Transverse colon (tissue), 4 donors: ENCODE measurements at regions not wholly inside any gene's neighbourhood (a gene's known extent, or its start where the extent isn't known, plus 50 kb on each side); places are given as distances from the start of the nearest gene placed in this dataset.

Source experiments
- DNase-seq: peaks from one replicate; pipeline ENCODE4 v3.0.0-alpha.2; 2019
- H3K27ac ChIP-seq, 4 donors: fragments of 200-600 bp; sonication (generic); 2 replicates each; pipeline ENCODE4 v1.5.1; 2016 to 2018; ENCODE audit warnings: inconsistent platforms in 4 of 4
- H3K27me3 ChIP-seq: fragments of 200-600 bp; sonication (generic); 2 replicates; pipeline ENCODE4 v1.5.1; 2017; ENCODE audit warnings: inconsistent platforms
- H3K36me3 ChIP-seq, 4 donors: fragments of 200-600 bp; sonication (generic); 2 replicates each; pipeline ENCODE4 v1.5.1; 2017 to 2019; ENCODE audit warnings: inconsistent platforms in 4 of 4
- H3K4me1 ChIP-seq, 4 donors: fragments of 200-600 bp; sonication (generic); 2 replicates each; pipeline ENCODE4 v1.5.1; 2017 to 2020; ENCODE audit warnings: inconsistent platforms in 4 of 4
- H3K4me3 ChIP-seq, 4 donors: fragments of 200-600 bp; sonication (generic); 1 replicate in 1 of 4; 2 replicates in 3 of 4; pipeline versions ENCODE4 v1.5.1 to v1.6.1; 2017 to 2019; ENCODE audit warnings: inconsistent platforms in 4 of 4
- H3K9me3 ChIP-seq, 2 donors: fragments of 200-600 bp; sonication (generic); 2 replicates each; pipeline ENCODE4 v1.5.1; 2017 to 2019; ENCODE audit warnings: inconsistent platforms in 2 of 2
- EP300 ChIP-seq: sonication (generic); formaldehyde crosslinking; IDR thresholded peaks from one replicate; pipeline ENCODE4 v1.6.1; 2017; ENCODE audit warnings: antibody characterized with exemption, low read depth
- POLR2A ChIP-seq: fragments of 450-650 bp; IDR thresholded peaks from one replicate; pipeline ENCODE4 v1.6.1; 2016; ENCODE audit warnings: antibody characterized with exemption, mild to moderate bottlenecking, moderate library complexity
- POLR2AphosphoS5 ChIP-seq, 3 donors: sonication (generic); formaldehyde crosslinking; IDR thresholded peaks; one replicate each; pipeline ENCODE4 v1.6.1; 2016; ENCODE audit warnings: antibody characterized with exemption in 3 of 3
- WGBS, 2 donors: methylation state at CpG; one replicate each; pipeline ENCODE4 v1.1.5; 2018; ENCODE audit warnings: low coverage in 1 of 2; 5-methylcytosine and 5-hydroxymethylcytosine counted together
- in situ Hi-C, 4 donors: fragments of 200-750 bp; cut with MboI; loops; one replicate each; pipeline versions ENCODE4 v1.15.0 to v1.15.1; 2017; ENCODE audit warnings: low sequenced_read_pairs in 3 of 4, low pct_ligation_motif_present in 1 of 4, low pct_unique_long_range_greater_than_20kb in 1 of 4
- intact Hi-C: fragments of 100-400 bp; cut with DNase I; formaldehyde crosslinking; loops from one replicate; pipeline ENCODE4 v1.15.1; 2023; ENCODE audit warnings: low total_unique reads
- TF ChIP-seq, protein P1 (sequence below), 5 experiments: fragments of 200-600 bp in 3 of 5; fragments of 450-650 bp in 2 of 5; sonication (generic) in 3 of 5; IDR thresholded peaks; 1 replicate in 2 of 5; 2 replicates in 3 of 5; pipeline ENCODE4 v1.5.1; 2016 to 2017; ENCODE audit warnings: antibody characterized with exemption in 5 of 5, inconsistent platforms in 3 of 5, mild to moderate bottlenecking in 2 of 5, moderate library complexity in 1 of 5

DNA sequence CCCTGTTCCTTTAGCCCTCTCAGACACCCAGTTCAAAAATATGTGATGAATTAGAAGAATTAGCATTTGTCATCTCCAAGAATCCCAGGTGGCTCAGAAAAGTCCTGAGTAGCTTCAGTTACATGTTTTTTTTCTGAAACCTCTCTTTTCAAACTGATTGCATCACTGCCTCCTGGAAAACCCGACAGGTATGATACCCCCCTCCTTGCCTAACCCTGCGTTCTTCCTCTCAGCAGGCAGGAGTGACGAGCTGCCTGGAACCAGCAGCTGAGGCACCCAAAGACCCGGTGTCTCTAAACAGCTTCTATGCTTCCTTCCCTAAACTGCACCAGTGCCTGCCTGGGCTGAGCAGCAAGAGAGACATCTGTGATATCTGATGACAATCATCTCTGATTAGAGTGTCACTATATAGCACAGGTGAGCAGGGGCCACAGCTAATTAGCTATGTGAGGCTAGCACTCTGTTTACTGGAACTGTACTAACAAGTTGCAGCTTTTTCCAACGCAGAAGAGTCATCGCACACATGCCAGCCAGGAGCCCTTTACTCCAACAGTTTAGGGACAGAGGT lies 376.4 kb upstream of the ATP5MC3 start:
- Histone ChIP-seq H3K4me3 (no peak overlapping the region), H3K9me3 (no peaks in the 10 kb centered on the region), H3K4me1 (no peaks in the 10 kb centered on the region), H3K27me3 (no peaks in the 10 kb centered on the region), H3K27ac (no peak overlapping the region), H3K36me3 (no peaks in the 10 kb centered on the region)
- DNase-seq, result no peak
- TF ChIP-seq POLR2A (no peak), POLR2AphosphoS5 (IDR thresholded peaks at IDR 0.05) (no peak), EP300 (no peak)
- TF ChIP-seq, protein P1, sequence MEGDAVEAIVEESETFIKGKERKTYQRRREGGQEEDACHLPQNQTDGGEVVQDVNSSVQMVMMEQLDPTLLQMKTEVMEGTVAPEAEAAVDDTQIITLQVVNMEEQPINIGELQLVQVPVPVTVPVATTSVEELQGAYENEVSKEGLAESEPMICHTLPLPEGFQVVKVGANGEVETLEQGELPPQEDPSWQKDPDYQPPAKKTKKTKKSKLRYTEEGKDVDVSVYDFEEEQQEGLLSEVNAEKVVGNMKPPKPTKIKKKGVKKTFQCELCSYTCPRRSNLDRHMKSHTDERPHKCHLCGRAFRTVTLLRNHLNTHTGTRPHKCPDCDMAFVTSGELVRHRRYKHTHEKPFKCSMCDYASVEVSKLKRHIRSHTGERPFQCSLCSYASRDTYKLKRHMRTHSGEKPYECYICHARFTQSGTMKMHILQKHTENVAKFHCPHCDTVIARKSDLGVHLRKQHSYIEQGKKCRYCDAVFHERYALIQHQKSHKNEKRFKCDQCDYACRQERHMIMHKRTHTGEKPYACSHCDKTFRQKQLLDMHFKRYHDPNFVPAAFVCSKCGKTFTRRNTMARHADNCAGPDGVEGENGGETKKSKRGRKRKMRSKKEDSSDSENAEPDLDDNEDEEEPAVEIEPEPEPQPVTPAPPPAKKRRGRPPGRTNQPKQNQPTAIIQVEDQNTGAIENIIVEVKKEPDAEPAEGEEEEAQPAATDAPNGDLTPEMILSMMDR (IDR thresholded peaks at IDR 0.05), result no peak
- 61 to 79% methylated on average over 2 to 6 of the region's 6 CpGs for WGBS, 2 donors
- intact Hi-C loops, result no loop called here
- in situ Hi-C loops, result no loop called here

DNA sequence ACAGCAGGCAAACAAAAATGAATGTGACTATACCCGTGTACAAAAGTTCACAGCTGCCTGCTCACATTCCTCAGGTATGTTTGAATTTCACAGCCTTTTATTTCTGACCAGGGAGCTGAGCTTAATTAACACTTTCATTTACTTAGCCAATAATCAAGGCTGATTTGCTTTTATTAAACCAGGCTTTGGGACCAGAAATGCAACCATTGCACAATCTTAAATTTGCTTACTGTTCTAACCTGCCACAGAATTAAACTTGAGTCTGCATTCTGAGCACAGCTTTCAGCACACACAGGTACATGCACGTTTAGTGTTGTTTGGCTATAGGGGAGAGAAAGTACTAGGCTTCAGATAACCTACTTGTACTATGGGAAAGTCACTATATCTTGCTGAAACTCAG lies 372.4 kb upstream of the ATP5MC3 start:
- no peak overlapping the region for H3K4me3 ChIP-seq
- no peaks in the 10 kb centered on the region for H3K9me3 ChIP-seq
- in situ Hi-C loops, result no loop called here
- H3K27ac ChIP-seq, result no peak overlapping the region
- intact Hi-C loops, result loop anchor here (5.0 kb wide), 1 partner anchor 167 kb away; no protein-coding TSS in a partner anchor
- WGBS, 2 donors, result 27 to 38% methylated on average over 1 to 2 of the region's 2 CpGs
- TF ChIP-seq, protein P1 (IDR thresholded peaks at IDR 0.05), result no peak
- TF ChIP-seq EP300 (no peak), POLR2AphosphoS5 (IDR thresholded peaks at IDR 0.05) (no peak), POLR2A (no peak)
- no peaks in the 10 kb centered on the region for H3K27me3 ChIP-seq
- no peaks in the 10 kb centered on the region for H3K36me3 ChIP-seq
- no peaks in the 10 kb centered on the region for H3K4me1 ChIP-seq
- no peak for DNase-seq

GRCh38 chr2:175552902-175553301 lies 371.4 kb upstream of the ATP5MC3 start:
- no peak overlapping the region for H3K27ac ChIP-seq
- in situ Hi-C loops (no loop called here), intact Hi-C loops (loop anchor here (5.0 kb wide), 1 partner anchor 166 kb away; no protein-coding TSS in a partner anchor)
- H3K4me1 ChIP-seq, result no peaks in the 10 kb centered on the region
- H3K9me3 ChIP-seq, result no peaks in the 10 kb centered on the region
- TF ChIP-seq EP300 (no peak), POLR2A (no peak), POLR2AphosphoS5 (IDR thresholded peaks at IDR 0.05) (no peak)
- TF ChIP-seq, protein P1 (IDR thresholded peaks at IDR 0.05), result no peak
- no peaks in the 10 kb centered on the region for H3K36me3 ChIP-seq
- H3K27me3 ChIP-seq, result no peaks in the 10 kb centered on the region
- no peak for DNase-seq
- WGBS, 2 donors, result 0 to 8% methylated on average over 1 of the region's 1 CpG
- no peak overlapping the region for H3K4me3 ChIP-seq

DNA sequence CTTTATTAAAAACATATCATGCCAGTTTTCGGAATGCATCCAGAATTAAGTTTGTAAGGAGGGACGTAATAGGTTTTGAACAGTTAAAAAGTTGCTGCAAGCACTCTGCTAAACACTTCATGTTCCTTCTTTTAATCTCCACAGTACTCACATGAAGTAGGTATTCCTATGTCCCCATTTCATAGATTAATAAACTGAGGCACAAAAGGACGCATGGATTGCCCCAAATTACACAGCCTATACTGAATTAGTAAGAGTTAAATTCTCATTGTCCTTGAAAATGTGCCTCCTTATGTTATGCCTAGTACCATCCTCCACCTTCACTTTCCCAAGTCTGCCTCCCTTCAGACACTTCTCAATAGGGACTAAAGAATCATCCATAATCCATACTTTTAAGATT lies 358.9 kb upstream of the ATP5MC3 start:
- no peaks in the 10 kb centered on the region for H3K36me3 ChIP-seq
- intact Hi-C loops (no loop called here), in situ Hi-C loops (no loop called here)
- H3K9me3 ChIP-seq, result peaks cover 0 to 5% of the 10 kb centered on the region in 2 donors
- 86 to 93% methylated on average over 3 of the region's 3 CpGs for WGBS, 2 donors
- no peak for TF ChIP-seq EP300
- no peak for TF ChIP-seq POLR2AphosphoS5 (IDR thresholded peaks at IDR 0.05)
- no peak overlapping the region for H3K4me3 ChIP-seq
- no peaks in the 10 kb centered on the region for H3K4me1 ChIP-seq
- DNase-seq, result no peak
- H3K27me3 ChIP-seq, result no peaks in the 10 kb centered on the region
- H3K27ac ChIP-seq, result no peak overlapping the region

DNA sequence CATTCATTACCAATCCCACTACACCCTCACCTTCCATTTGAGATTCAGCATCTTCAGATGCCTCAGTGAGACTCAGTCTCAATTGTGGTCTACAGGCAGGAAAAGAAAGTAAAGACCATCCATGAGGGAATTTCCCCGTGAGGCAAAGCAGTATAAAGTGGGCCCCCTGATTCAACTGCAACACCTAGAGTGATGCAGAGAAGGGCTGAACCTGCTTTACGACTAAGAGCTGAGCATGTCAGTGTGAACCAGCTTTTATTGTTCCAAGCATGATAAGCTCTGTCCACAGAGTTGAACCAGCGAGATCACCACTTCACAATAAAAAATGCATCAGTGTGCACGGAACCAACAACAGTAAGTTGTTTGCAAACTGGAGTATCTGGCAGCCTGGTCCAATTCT lies 357.6 kb upstream of the ATP5MC3 start:
- DNase-seq, result no peak
- intact Hi-C loops, result no loop called here
- no peak overlapping the region for H3K27ac ChIP-seq
- H3K4me3 ChIP-seq, result no peak overlapping the region
- 43% methylated on average over 4 of the region's 4 CpGs; no CpG with 5 or more reads in 1 of the 2 donors for WGBS, 2 donors
- TF ChIP-seq POLR2A, result no peak
- TF ChIP-seq, protein P1 (IDR thresholded peaks at IDR 0.05), result no peak
- no peak for TF ChIP-seq POLR2AphosphoS5 (IDR thresholded peaks at IDR 0.05)
- no peak for TF ChIP-seq EP300
- no peaks in the 10 kb centered on the region for H3K27me3 ChIP-seq
- no peaks in the 10 kb centered on the region for H3K4me1 ChIP-seq
- in situ Hi-C loops, result no loop called here
- H3K36me3 ChIP-seq, result no peaks in the 10 kb centered on the region
- H3K9me3 ChIP-seq, result peaks cover 0 to 5% of the 10 kb centered on the region in 2 donors
